ENCODE measurements at regions not wholly inside any gene's neighbourhood (a gene's known extent, or its start where the extent isn't known, plus 50 kb on each side); places are given as distances from the start of the nearest gene placed in this dataset.

- ChIA-PET CTCF (no interaction called here), POLR2A (no interaction called here)
- DNase-seq, result no peak
- Histone ChIP-seq H3K36me3 (ENCODE audit: control insufficient read depth in 2 of 3, insufficient read depth in 3 of 3, low read length in 3 of 3) (no peaks in the 10 kb centered on the region), H3K4me1 (ENCODE audit: control insufficient read depth in 2 of 2, insufficient read depth in 2 of 2, low read length in 2 of 2) (no peaks in the 10 kb centered on the region), H3K27ac (ENCODE audit: low read depth, low read length) (no peak overlapping the region), H3K9me3 (ENCODE audit: control insufficient read depth in 2 of 3, low read length in 3 of 3) (no peaks in the 10 kb centered on the region), H3K4me3 (ENCODE audit: low read length) (no peak overlapping the region), H3K27me3 (ENCODE audit: control insufficient read depth in 2 of 2, insufficient read depth in 2 of 2, low read length in 2 of 2) (no peaks in the 10 kb centered on the region)
- no peaks in the 10 kb centered on the region for H3K4me1 Mint-ChIP-seq
- no peak overlapping the region for H3K27ac Mint-ChIP-seq
- H3K4me3 Mint-ChIP-seq, result no peak overlapping the region
- intact Hi-C loops (cut with micrococcal nuclease), result no loop called here
- no peaks in the 10 kb centered on the region for H3K9me3 Mint-ChIP-seq
- H3K36me3 Mint-ChIP-seq, result no peaks in the 10 kb centered on the region
- H3K27me3 Mint-ChIP-seq, result peaks cover 0 to 4% (median 0%) of the 10 kb centered on the region in 5 donors
- ATAC-seq, result no peak
These were observed 201.9 kb upstream of the MAMLD1 start for GRCh38 chrX:150161193-150161592.

- ATAC-seq (no peak), DNase-seq (no peak)
- peaks cover 0 to 4% (median 0%) of the 10 kb centered on the region in 5 donors for H3K27me3 Mint-ChIP-seq
- no peaks in the 10 kb centered on the region for H3K9me3 Mint-ChIP-seq
- H3K4me3 Mint-ChIP-seq, result no peak overlapping the region
- no peak overlapping the region for H3K27ac Mint-ChIP-seq
- ChIA-PET POLR2A (no interaction called here), CTCF (no interaction called here)
- no peaks in the 10 kb centered on the region for H3K27me3 ChIP-seq (ENCODE audit: control insufficient read depth in 2 of 2, insufficient read depth in 2 of 2, low read length in 2 of 2)
- no peak overlapping the region for H3K4me3 ChIP-seq (ENCODE audit: low read length)
- H3K27ac ChIP-seq (ENCODE audit: low read depth, low read length), result no peak overlapping the region
- no peaks in the 10 kb centered on the region for H3K4me1 ChIP-seq (ENCODE audit: control insufficient read depth in 2 of 2, insufficient read depth in 2 of 2, low read length in 2 of 2)
- no peaks in the 10 kb centered on the region for H3K36me3 ChIP-seq (ENCODE audit: control insufficient read depth in 2 of 3, insufficient read depth in 3 of 3, low read length in 3 of 3)
- H3K36me3 Mint-ChIP-seq, result no peaks in the 10 kb centered on the region
- intact Hi-C loops (cut with micrococcal nuclease), result no loop called here
- H3K4me1 Mint-ChIP-seq, result no peaks in the 10 kb centered on the region
- no peaks in the 10 kb centered on the region for H3K9me3 ChIP-seq (ENCODE audit: control insufficient read depth in 2 of 3, low read length in 3 of 3)
These were observed 201.0 kb upstream of the MAMLD1 start for GRCh38 chrX:150162141-150162540.

DNA sequence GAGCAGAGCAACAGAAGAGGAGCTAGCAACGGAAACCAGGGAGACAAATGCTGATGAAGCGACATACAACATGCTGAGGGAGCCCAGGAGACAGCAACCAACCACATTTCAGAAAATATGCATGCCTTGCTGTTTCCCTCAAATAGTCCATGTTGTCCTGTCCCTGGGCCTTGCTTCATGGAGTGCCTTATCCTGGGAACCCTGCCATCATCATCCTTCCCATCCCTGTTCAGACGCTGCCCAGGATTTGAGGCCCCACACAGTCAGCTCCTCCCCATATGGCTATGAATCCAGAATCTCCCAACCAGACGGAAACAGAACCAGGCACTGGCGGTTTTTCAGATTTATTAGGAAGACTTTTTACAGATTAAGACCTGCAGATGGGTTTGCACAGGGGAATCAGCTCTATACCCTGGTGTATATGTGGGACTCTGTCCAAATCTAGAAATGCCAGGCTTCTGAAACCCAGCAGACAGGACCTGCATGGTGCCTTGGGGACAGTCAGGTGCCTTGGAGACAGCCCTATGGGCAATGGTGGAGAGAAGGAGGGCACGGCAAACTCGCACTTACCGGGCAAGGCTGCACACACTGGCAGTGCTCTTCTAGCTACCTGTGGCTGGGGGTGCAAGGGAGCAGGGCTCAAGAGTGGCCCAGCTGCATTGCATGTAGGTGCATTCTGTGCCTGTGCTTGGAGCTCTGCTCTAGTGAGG lies 199.7 kb upstream of the MAMLD1 start:
- Mint-ChIP-seq H3K27me3 (peaks cover 0 to 4% (median 0%) of the 10 kb centered on the region in 5 donors), H3K4me3 (no peak overlapping the region), H3K9me3 (no peaks in the 10 kb centered on the region), H3K36me3 (no peaks in the 10 kb centered on the region), H3K4me1 (no peaks in the 10 kb centered on the region), H3K27ac (no peak overlapping the region)
- ChIA-PET CTCF (no interaction called here), POLR2A (no interaction called here)
- Histone ChIP-seq H3K27ac (ENCODE audit: low read depth, low read length) (no peak overlapping the region), H3K4me3 (ENCODE audit: low read length) (no peak overlapping the region), H3K36me3 (ENCODE audit: control insufficient read depth in 2 of 3, insufficient read depth in 3 of 3, low read length in 3 of 3) (no peaks in the 10 kb centered on the region), H3K4me1 (ENCODE audit: control insufficient read depth in 2 of 2, insufficient read depth in 2 of 2, low read length in 2 of 2) (no peaks in the 10 kb centered on the region), H3K27me3 (ENCODE audit: control insufficient read depth in 2 of 2, insufficient read depth in 2 of 2, low read length in 2 of 2) (no peaks in the 10 kb centered on the region), H3K9me3 (ENCODE audit: control insufficient read depth in 2 of 3, low read length in 3 of 3) (no peaks in the 10 kb centered on the region)
- no peak for DNase-seq
- ATAC-seq, result no peak
- intact Hi-C loops (cut with micrococcal nuclease), result no loop called here

DNA sequence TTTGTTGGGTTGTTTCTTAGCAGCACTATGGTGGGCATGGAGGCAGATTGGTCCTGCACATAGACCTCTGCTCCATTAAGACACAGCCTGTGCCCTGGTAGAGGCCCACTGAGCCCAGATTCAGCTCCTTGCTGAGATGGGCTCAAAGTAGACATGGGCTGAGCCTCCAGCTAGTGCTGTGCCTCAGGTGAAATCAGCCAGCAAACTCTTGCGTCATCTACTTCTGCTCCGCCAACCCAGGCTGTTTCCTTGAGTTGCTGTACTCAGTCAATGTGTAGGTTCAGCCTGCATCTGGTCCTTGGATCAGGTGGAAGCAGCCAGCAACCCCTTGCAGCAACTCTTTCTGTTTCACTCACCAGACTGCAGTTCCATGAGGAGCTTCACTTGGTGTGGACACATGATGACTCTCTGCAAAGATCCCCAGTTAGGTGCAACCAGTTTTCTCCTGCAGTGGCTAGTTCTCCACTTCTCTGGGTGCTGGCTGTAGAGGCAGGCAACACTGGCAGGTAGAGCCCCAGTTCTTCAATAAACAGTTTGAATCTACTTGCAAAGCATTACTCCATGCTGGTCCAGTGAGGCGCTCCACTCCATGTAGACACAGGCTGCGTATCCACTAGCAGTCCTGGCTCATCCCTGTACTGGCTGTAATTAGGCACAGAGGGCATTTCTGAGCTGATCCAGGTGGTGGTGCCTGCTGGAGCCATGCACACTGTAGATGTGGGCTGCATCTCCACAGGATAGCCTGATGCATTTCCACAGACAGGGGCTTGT lies 199.0 kb upstream of the MAMLD1 start:
- intact Hi-C loops (cut with micrococcal nuclease), result no loop called here
- Histone ChIP-seq H3K4me3 (ENCODE audit: low read length) (no peak overlapping the region), H3K36me3 (ENCODE audit: control insufficient read depth in 2 of 3, insufficient read depth in 3 of 3, low read length in 3 of 3) (no peaks in the 10 kb centered on the region), H3K4me1 (ENCODE audit: control insufficient read depth in 2 of 2, insufficient read depth in 2 of 2, low read length in 2 of 2) (no peaks in the 10 kb centered on the region), H3K9me3 (ENCODE audit: control insufficient read depth in 2 of 3, low read length in 3 of 3) (no peaks in the 10 kb centered on the region), H3K27ac (ENCODE audit: low read depth, low read length) (no peak overlapping the region), H3K27me3 (ENCODE audit: control insufficient read depth in 2 of 2, insufficient read depth in 2 of 2, low read length in 2 of 2) (no peaks in the 10 kb centered on the region)
- H3K9me3 Mint-ChIP-seq, result no peaks in the 10 kb centered on the region
- POLR2A ChIA-PET, result no interaction called here
- CTCF ChIA-PET, result no interaction called here
- H3K27me3 Mint-ChIP-seq, result peaks cover 0 to 4% (median 0%) of the 10 kb centered on the region in 5 donors
- H3K36me3 Mint-ChIP-seq, result no peaks in the 10 kb centered on the region
- no peak overlapping the region for H3K27ac Mint-ChIP-seq
- DNase-seq (no peak), ATAC-seq (no peak)
- H3K4me3 Mint-ChIP-seq, result no peak overlapping the region
- no peaks in the 10 kb centered on the region for H3K4me1 Mint-ChIP-seq

DNA sequence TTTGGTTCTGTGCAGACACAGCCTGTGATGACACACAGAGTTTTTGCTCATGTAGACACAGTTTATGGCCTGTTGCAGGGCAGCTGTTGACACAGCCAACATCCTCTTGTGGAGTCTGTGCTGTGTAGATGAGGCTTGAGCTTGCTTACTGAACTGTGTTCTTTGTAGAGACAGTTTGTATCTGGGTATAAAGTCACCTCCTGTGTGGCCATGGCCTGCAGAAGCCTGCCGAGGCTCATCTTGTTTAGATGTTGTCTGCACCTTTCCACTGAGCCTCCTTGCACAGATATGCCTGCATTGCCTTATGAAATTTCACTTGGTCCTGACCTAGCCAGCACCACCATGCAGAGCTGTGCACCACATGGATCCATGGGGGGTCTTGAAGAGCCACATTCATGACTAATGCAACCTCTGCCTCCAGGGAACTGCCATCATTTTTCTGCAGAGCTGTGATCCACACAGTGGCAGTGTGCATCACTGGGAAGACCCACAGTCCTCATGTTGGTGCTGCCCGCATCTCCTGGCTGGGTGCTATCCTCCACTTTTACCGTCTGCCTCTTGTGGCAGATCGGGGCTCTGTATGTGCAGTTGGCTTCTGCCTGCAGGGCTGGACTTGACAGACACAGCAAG lies 198.0 kb upstream of the MAMLD1 start:
- Mint-ChIP-seq H3K4me1 (no peaks in the 10 kb centered on the region), H3K9me3 (no peaks in the 10 kb centered on the region), H3K27me3 (peaks cover 0 to 4% (median 0%) of the 10 kb centered on the region in 5 donors), H3K4me3 (no peak overlapping the region), H3K36me3 (no peaks in the 10 kb centered on the region), H3K27ac (no peak overlapping the region)
- H3K27ac ChIP-seq (ENCODE audit: low read depth, low read length), result no peak overlapping the region
- no peaks in the 10 kb centered on the region for H3K27me3 ChIP-seq (ENCODE audit: control insufficient read depth in 2 of 2, insufficient read depth in 2 of 2, low read length in 2 of 2)
- no peaks in the 10 kb centered on the region for H3K36me3 ChIP-seq (ENCODE audit: control insufficient read depth in 2 of 3, insufficient read depth in 3 of 3, low read length in 3 of 3)
- no peak overlapping the region for H3K4me3 ChIP-seq (ENCODE audit: low read length)
- intact Hi-C loops (cut with micrococcal nuclease), result no loop called here
- H3K9me3 ChIP-seq (ENCODE audit: control insufficient read depth in 2 of 3, low read length in 3 of 3), result no peaks in the 10 kb centered on the region
- DNase-seq (no peak), ATAC-seq (no peak)
- CTCF ChIA-PET, result no interaction called here
- POLR2A ChIA-PET, result no interaction called here
- no peaks in the 10 kb centered on the region for H3K4me1 ChIP-seq (ENCODE audit: control insufficient read depth in 2 of 2, insufficient read depth in 2 of 2, low read length in 2 of 2)

DNA sequence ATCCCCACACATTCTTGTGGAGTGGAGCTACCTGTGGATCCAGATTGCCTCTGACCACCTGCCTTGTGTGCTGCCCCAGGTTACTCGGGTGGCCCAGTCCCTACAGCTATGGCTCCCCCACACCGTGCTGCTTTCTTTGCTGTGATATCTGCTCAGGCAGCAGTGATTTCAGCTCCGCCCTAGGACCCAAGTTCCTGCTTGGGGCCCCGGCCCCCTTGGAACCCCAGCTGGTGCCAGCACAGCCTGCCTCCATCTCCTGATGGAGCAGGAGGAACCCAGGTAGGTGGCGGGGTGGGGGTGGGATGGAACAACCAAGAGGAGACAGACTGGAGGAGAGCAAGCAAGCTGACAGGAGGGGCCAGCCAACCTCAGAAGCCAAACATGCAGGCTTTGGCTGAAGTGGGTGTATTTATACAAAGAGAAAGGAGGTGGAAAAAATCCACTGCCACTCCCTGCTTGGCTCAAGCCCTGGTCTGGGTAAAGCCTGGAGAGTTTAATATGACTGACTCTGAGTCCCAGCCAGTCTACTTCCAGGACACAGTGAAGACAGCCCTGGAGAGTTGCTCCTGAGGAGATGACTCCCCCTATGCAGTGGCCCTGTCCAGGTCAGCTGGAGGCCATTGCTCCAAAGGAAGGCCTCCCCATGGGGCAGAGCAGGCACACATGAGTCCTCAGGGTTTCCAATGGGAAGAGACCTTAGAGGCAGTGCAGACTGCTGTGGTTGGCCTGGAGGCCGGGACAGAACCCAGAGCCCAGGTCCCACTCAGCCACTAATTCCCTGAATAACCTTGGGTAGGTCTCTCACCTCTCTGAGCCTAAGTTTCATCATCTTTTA lies 197.1 kb upstream of the MAMLD1 start:
- no peak overlapping the region for H3K4me3 Mint-ChIP-seq
- Histone ChIP-seq H3K27ac (ENCODE audit: low read depth, low read length) (no peak overlapping the region), H3K27me3 (ENCODE audit: control insufficient read depth in 2 of 2, insufficient read depth in 2 of 2, low read length in 2 of 2) (no peaks in the 10 kb centered on the region), H3K4me1 (ENCODE audit: control insufficient read depth in 2 of 2, insufficient read depth in 2 of 2, low read length in 2 of 2) (no peaks in the 10 kb centered on the region), H3K36me3 (ENCODE audit: control insufficient read depth in 2 of 3, insufficient read depth in 3 of 3, low read length in 3 of 3) (no peaks in the 10 kb centered on the region), H3K4me3 (ENCODE audit: low read length) (no peak overlapping the region), H3K9me3 (ENCODE audit: control insufficient read depth in 2 of 3, low read length in 3 of 3) (no peaks in the 10 kb centered on the region)
- no peak overlapping the region for H3K27ac Mint-ChIP-seq
- DNase-seq (no peak), ATAC-seq (no peak)
- no peaks in the 10 kb centered on the region for H3K9me3 Mint-ChIP-seq
- ChIA-PET POLR2A (no interaction called here), CTCF (no interaction called here)
- intact Hi-C loops (cut with micrococcal nuclease), result no loop called here
- no peaks in the 10 kb centered on the region for H3K36me3 Mint-ChIP-seq
- peaks cover 0 to 4% (median 0%) of the 10 kb centered on the region in 5 donors for H3K27me3 Mint-ChIP-seq
- H3K4me1 Mint-ChIP-seq, result no peaks in the 10 kb centered on the region
